GM18907 (cell line): ENCODE measurements at regions not wholly inside any gene's neighbourhood (a gene's known extent, or its start where the extent isn't known, plus 50 kb on each side); places are given as distances from the start of the nearest gene placed in this dataset.
"Not testable (repeated sequence)": the region's sequence is repeated elsewhere in the genome, so short reads cannot be mapped to it uniquely, and the experiment has no call there.

Source experiments
- ATAC-seq: cut with Tn5 transposase; IDR thresholded peaks from one replicate; pipeline ENCODE4 v1.9.1; 2021; ENCODE audit warnings: mild to moderate bottlenecking, moderate library complexity; ENCODE audit not compliant: unreplicated experiment

DNA sequence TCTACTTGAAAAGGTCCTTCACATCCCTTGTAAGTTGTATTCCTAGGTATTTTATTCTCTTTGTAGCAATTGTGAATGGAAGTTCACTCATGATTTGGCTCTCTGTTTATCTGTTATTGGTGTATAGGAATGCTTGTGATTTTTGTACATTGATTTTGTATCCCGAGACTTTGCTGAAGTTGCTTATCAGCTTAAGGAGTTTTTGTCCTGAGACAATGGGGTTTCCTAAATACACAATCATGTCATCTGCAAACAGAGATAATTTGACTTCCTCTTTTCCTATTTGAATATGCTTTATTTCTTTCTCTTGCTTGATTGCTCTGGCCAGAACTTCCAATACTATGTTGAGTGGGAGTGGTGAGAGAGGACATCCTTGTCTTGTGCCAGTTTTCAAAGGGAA is 69.8 kb upstream of the MYRIP start:
- not testable (repeated sequence) for ATAC-seq

GRCh38 chr3:39744746-39745145 is 64.7 kb upstream of the MYRIP start:
- no peak for ATAC-seq

DNA sequence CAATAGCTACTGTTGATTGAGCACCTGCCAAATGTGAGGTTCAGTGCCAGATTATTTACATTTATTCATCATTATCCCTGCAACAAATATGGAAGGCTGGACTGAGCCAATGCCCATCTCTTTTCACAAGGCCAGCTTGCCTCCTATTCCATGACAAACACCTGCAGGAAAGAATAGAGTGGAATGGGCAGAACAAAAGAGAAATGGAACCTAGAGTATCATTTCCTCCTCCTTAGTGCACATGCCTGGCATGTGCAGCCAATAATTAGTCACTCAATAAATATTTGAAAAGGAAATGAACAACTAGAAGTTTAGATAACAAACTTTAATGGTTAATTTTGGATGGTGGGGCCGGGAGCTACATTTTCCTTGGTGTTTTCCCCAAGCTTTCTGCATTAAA is 61.4 kb upstream of the MYRIP start:
- ATAC-seq, result no peak

GRCh38 chr3:39748763-39749162 is 60.6 kb upstream of the MYRIP start:
- no peak for ATAC-seq

DNA sequence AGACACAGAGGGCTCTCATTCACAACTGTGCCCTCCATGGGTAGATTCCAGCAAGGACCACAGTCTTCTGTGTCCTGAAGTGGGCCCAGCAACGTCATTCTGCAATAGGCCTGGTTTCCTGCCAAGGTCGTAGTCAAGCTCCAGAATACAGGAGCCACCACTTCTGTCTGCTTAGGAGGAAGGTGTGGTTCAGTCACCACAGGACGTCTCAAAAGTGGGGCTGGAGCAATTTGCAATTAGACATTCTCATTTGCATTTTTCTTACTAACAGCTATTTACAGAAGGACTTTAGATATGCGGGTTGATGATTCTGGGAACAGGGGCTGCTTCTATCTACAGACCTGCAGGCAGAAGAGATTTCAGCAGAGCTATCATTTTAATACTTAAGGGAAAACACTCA is 58.7 kb upstream of the MYRIP start:
- ATAC-seq, result no peak

- no peak for ATAC-seq
Measured at GRCh38 chr3:39751286-39751685, 58.1 kb upstream of the MYRIP start.

GRCh38 chr3:39752019-39752637 is 57.3 kb upstream of the MYRIP start:
- ATAC-seq, result peak; percentile 21

DNA sequence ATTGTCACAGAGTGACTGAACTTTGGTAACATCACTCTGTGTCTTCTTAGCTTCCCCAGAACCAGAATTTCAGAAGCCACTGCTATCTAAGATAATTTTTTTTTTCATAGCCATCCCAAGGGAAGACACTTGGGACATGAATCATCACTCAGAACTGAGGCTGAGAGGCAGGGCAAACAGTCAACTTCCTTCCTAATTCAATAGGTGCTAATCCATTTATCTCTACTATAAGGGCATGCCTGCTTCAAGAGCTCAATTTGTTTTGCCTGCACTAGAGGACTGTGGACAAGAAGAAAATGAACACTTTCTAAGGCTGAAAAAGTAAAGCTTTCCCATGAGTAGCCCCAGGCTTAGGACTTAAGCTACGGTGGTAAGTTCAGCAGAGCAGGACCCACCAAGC is 56.7 kb upstream of the MYRIP start:
- ATAC-seq, result no peak

GRCh38 chr3:39753391-39753790 is 56.0 kb upstream of the MYRIP start:
- no peak for ATAC-seq

- peak; percentile 68 for ATAC-seq
Measured at GRCh38 chr3:39754549-39754948, 54.9 kb upstream of the MYRIP start.

- peak; percentile 53 for ATAC-seq
Measured at GRCh38 chr3:39755100-39755499, 54.3 kb upstream of the MYRIP start.

DNA sequence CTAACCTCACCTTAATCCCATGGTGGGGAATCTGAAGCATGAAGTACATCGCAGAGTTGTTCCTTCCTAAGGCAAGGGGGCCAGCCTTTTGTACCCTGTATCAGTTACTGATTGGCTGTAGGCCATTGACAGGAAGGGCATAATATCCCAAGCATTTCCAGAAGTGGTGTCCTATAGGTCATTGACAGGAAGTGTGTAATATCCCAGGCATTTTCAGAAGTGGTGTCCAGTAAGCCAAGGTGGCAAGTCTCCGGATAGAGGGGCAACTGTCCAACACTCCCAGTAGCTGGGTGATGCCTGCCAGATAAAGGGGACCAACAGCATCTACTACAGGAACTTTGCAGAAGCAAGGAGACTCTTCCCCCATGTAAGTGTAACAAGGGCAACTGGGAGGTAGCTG is 52.1 kb upstream of the MYRIP start:
- no peak for ATAC-seq
